MM.1S (cell line): ENCODE measurements at regions not wholly inside any gene's neighbourhood (a gene's known extent, or its start where the extent isn't known, plus 50 kb on each side); places are given as distances from the start of the nearest gene placed in this dataset.

Source experiments
- DNase-seq: peaks from one replicate; pipeline ENCODE4 v3.0.0-alpha.2; 2015
- H2AFZ ChIP-seq: fragments of 300-600 bp; sonication (generic); 2 replicates; pipeline ENCODE4 v1.6.0; 2016; ENCODE audit warnings: antibody characterized with exemption, low read length
- H3F3A ChIP-seq: fragments of 300-600 bp; sonication (generic); 2 replicates; pipeline ENCODE4 v1.6.1; 2016; ENCODE audit warnings: mild to moderate bottlenecking, antibody characterized with exemption, low read length, moderate library complexity, mixed read lengths; ENCODE audit not compliant: insufficient read depth
- H3K27ac ChIP-seq: fragments of 300-600 bp; sonication (generic); 2 replicates; pipeline ENCODE4 v1.5.1; 2016; ENCODE audit warnings: mild to moderate bottlenecking, low read length
- H3K27me3 ChIP-seq: fragments of 300-600 bp; sonication (generic); replicated peaks from 2 replicates; pipeline ENCODE4 v1.6.0; 2016; ENCODE audit warnings: low read length; ENCODE audit not compliant: insufficient read depth
- H3K36me3 ChIP-seq: fragments of 300-600 bp; sonication (generic); replicated peaks from 2 replicates; pipeline ENCODE4 v1.6.1; 2016; ENCODE audit warnings: mild to moderate bottlenecking, low read length, mixed read lengths; ENCODE audit not compliant: insufficient read depth
- H3K4me1 ChIP-seq: fragments of 300-600 bp; sonication (generic); 2 replicates; pipeline ENCODE4 v1.6.1; 2016; ENCODE audit warnings: low read length, mixed read lengths
- H3K4me2 ChIP-seq: fragments of 300-600 bp; sonication (generic); 2 replicates; pipeline ENCODE4 v1.6.0; 2016; ENCODE audit warnings: low read depth, low read length
- H3K4me3 ChIP-seq: fragments of 300-600 bp; sonication (generic); 2 replicates; pipeline ENCODE4 v1.5.1; 2016; ENCODE audit warnings: low read length, mixed read lengths
- H3K79me2 ChIP-seq: fragments of 300-600 bp; sonication (generic); 2 replicates; pipeline ENCODE4 v1.6.1; 2016; ENCODE audit warnings: mixed run types, low read length, mixed read lengths
- H3K9ac ChIP-seq: fragments of 300-600 bp; sonication (generic); 2 replicates; pipeline ENCODE4 v1.6.1; 2016; ENCODE audit warnings: low read length, mixed read lengths
- H3K9me2 ChIP-seq: fragments of 300-600 bp; sonication (generic); replicated peaks from 2 replicates; pipeline ENCODE4 v1.6.1; 2016; ENCODE audit warnings: mild to moderate bottlenecking, low read length, mixed read lengths; ENCODE audit not compliant: insufficient read depth
- H3K9me3 ChIP-seq: fragments of 300-600 bp; sonication (generic); replicated peaks from 2 replicates; pipeline ENCODE4 v1.6.1; 2016; ENCODE audit warnings: mild to moderate bottlenecking, low read length, mixed read lengths; ENCODE audit not compliant: insufficient read depth
- H4K20me1 ChIP-seq: fragments of 300-600 bp; sonication (generic); 2 replicates; pipeline ENCODE4 v1.6.1; 2016; ENCODE audit warnings: mild to moderate bottlenecking, low read length, moderate library complexity, mixed read lengths; ENCODE audit not compliant: insufficient read depth
- EZH2 ChIP-seq: fragments of 300-600 bp; sonication (generic); optimal IDR thresholded peaks from 2 replicates; pipeline ENCODE3; 2017; ENCODE audit warnings: low read depth, mild to moderate bottlenecking, antibody characterized with exemption, low read length, mixed read lengths
- EZH2phosphoT487 ChIP-seq: fragments of 300-600 bp; sonication (generic); IDR thresholded peaks from 2 replicates; pipeline ENCODE4 v1.6.1; 2018; ENCODE audit warnings: antibody characterized with exemption, low read length
- TF ChIP-seq, protein P1 (sequence below): fragments of 300-600 bp; sonication (generic); IDR thresholded peaks from 2 replicates; pipeline ENCODE4 v1.5.1; 2016; ENCODE audit warnings: antibody characterized with exemption, low read length, mixed read lengths

DNA sequence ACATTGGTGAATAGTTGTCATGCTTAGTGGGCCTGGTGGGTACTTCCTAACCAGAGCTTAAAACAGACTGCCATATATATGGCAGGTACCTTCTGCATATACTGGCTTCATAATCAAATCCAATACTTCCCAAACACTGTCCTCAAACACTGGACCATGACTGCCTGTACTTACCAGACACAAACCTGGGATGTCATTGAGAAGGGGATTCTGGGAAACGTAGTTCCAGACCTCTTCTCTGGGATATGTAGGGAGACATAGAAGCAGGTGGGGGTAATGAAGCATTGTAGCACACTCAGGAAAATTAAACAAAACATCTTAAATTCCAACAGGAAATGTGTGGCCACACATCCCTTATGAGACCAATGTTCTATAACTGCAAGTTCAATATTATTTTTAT lies 76.5 kb upstream of the ADAMTS5 start:
- Histone ChIP-seq H3K4me2 (no peak overlapping the region), H3K9ac (no peak overlapping the region), H3K36me3 (no peaks in the 10 kb centered on the region), H3K4me3 (no peak overlapping the region), H3K27me3 (no peaks in the 10 kb centered on the region), H4K20me1 (no peaks in the 10 kb centered on the region), H2AFZ (no peak overlapping the region), H3F3A (no peaks in the 10 kb centered on the region), H3K9me3 (no peaks in the 10 kb centered on the region), H3K79me2 (no peaks in the 10 kb centered on the region), H3K9me2 (no peaks in the 10 kb centered on the region), H3K27ac (no peak overlapping the region), H3K4me1 (no peaks in the 10 kb centered on the region)
- DNase-seq = no peak
- no peak for TF ChIP-seq EZH2phosphoT487
- TF ChIP-seq, protein P1, sequence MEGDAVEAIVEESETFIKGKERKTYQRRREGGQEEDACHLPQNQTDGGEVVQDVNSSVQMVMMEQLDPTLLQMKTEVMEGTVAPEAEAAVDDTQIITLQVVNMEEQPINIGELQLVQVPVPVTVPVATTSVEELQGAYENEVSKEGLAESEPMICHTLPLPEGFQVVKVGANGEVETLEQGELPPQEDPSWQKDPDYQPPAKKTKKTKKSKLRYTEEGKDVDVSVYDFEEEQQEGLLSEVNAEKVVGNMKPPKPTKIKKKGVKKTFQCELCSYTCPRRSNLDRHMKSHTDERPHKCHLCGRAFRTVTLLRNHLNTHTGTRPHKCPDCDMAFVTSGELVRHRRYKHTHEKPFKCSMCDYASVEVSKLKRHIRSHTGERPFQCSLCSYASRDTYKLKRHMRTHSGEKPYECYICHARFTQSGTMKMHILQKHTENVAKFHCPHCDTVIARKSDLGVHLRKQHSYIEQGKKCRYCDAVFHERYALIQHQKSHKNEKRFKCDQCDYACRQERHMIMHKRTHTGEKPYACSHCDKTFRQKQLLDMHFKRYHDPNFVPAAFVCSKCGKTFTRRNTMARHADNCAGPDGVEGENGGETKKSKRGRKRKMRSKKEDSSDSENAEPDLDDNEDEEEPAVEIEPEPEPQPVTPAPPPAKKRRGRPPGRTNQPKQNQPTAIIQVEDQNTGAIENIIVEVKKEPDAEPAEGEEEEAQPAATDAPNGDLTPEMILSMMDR = no peak
- TF ChIP-seq EZH2 = no peak

DNA sequence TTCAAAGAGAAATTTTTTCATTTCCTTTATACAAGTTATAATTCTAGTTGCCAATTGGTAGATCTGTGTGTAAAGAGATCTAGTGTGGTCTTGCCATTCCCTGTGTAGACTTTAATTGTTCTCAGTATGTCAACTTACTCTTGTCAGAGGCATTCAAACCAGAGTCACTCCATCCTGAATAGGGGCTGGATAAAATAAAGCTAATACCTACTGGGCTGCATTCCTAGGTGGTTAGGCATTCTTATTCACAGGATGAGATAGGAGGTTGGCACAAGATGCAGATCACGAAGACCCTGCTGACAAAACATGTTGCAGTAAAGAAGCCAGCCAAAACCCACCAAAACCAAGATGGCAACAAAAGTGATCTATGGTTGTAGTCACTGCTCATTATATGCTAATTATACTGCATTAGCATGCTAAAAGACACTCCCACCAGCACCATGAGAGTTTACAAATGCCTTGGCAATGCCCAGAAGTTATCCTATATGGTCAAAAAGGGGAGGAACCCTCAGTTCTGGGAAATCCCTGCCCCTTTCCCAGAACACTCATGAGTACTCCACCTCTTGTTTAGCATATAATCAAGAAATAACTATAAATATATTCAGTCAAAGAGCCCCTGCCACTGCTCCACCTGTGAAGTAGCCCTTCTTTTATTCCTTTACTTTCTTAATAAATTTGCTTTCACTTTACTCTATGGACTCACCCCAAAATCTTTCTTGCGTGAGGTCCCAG lies 74.0 kb upstream of the ADAMTS5 start:
- DNase-seq = no peak
- H3F3A ChIP-seq = no peaks in the 10 kb centered on the region
- H3K27ac ChIP-seq = no peak overlapping the region
- H3K9ac ChIP-seq = no peak overlapping the region
- no peak overlapping the region for H2AFZ ChIP-seq
- H3K9me2 ChIP-seq = no peaks in the 10 kb centered on the region
- H3K4me1 ChIP-seq = no peaks in the 10 kb centered on the region
- H3K36me3 ChIP-seq = no peaks in the 10 kb centered on the region
- H4K20me1 ChIP-seq = no peaks in the 10 kb centered on the region
- H3K79me2 ChIP-seq = no peaks in the 10 kb centered on the region
- TF ChIP-seq EZH2phosphoT487 = no peak
- TF ChIP-seq, protein P1 = no peak
- no peak for TF ChIP-seq EZH2
- no peaks in the 10 kb centered on the region for H3K9me3 ChIP-seq
- H3K27me3 ChIP-seq = no peaks in the 10 kb centered on the region
- no peak overlapping the region for H3K4me3 ChIP-seq
- H3K4me2 ChIP-seq = no peak overlapping the region

DNA sequence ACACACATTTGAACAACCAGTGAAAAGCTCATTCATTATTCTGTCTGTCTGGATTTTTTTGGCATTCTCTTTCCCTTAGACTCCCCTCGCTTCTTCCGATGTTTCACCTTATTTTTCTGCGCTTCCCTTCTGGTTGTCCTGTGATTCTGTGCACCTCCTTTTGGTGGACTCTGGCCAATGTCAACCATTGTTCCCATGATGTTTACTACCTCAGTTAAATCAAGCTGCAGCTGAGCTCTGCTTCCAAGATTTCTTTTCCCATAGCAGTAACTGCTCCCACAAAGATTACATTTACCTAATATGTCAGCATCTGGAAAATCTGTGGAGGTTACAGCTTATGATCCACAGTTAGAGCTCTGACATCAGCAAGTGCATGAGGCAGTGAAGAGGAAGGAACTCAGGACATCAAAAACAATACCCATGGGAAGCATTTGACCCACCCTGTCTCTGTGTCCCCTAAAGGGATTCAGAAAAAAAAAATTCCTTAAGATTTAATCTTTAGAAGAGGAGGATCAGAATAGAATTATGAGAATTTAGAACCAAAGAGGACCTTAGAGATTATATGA lies 69.9 kb upstream of the ADAMTS5 start:
- no peak overlapping the region for H3K9ac ChIP-seq
- H3K4me3 ChIP-seq = no peak overlapping the region
- H3F3A ChIP-seq = no peaks in the 10 kb centered on the region
- no peaks in the 10 kb centered on the region for H3K27me3 ChIP-seq
- H3K9me2 ChIP-seq = no peaks in the 10 kb centered on the region
- H3K4me1 ChIP-seq = no peaks in the 10 kb centered on the region
- TF ChIP-seq EZH2phosphoT487 (no peak), EZH2 (no peak)
- TF ChIP-seq, protein P1 = no peak
- no peak for DNase-seq
- no peaks in the 10 kb centered on the region for H3K36me3 ChIP-seq
- no peak overlapping the region for H3K4me2 ChIP-seq
- no peaks in the 10 kb centered on the region for H3K9me3 ChIP-seq
- H3K79me2 ChIP-seq = no peaks in the 10 kb centered on the region
- no peaks in the 10 kb centered on the region for H4K20me1 ChIP-seq
- no peak overlapping the region for H3K27ac ChIP-seq
- H2AFZ ChIP-seq = no peak overlapping the region
